ENCODE measurements at regions not wholly inside any gene's neighbourhood (a gene's known extent, or its start where the extent isn't known, plus 50 kb on each side); places are given as distances from the start of the nearest gene placed in this dataset.

GRCh38 chr1:38117444-38117887, 70.9 kb upstream of the POU3F1 start:
- Histone ChIP-seq H3K4me3 (replicated peaks; ENCODE audit: insufficient read depth, low read length) (no peak overlapping the region), H3K27ac (replicated peaks) (no peak overlapping the region), H3K27me3 (ENCODE audit: insufficient read depth, poor library complexity, severe bottlenecking) (no peaks in the 10 kb centered on the region)
- no peak for DNase-seq (ENCODE audit: low read depth in 1 of 2, low spot score in 1 of 2)
- TF ChIP-seq SPI1 (IDR thresholded peaks at IDR 0.05; ENCODE audit: borderline replicate concordance, low read depth), result no peak
- TF ChIP-seq GABPA (IDR thresholded peaks at IDR 0.05; ENCODE audit: low read depth), result no peak

DNA sequence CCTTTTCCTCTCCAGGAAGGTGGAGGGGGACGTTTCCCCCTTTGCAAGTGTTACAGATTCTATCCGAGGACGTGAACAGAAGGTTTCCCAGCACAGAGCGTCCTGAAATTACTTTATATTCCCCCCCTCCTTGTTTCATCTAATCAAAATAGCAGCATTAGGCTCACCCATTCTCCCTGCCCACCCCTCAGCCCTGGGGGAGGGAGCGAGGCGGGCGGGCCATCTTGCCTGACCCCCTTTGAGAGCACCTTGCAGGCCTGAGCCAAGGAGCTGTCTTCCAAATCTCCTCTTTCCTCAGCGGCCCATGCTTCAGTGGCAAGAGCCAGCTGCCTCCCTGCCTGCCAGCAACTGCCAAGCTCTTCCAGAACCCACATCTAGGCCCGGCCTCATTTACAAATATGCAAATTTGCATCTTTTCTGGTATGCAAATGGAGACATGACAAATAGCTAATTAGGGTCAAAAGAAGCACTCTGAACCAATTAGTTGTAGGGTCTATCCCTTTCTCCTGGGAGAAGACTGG, 69.1 kb upstream of the POU3F1 start:
- Histone ChIP-seq H3K27me3 (ENCODE audit: insufficient read depth, poor library complexity, severe bottlenecking) (no peaks in the 10 kb centered on the region), H3K4me3 (replicated peaks; ENCODE audit: insufficient read depth, low read length) (no peak overlapping the region), H3K27ac (replicated peaks) (no peak overlapping the region)
- no peak for DNase-seq (ENCODE audit: low read depth in 1 of 2, low spot score in 1 of 2)
- TF ChIP-seq GABPA (IDR thresholded peaks at IDR 0.05; ENCODE audit: low read depth), result no peak
- TF ChIP-seq POLR2AphosphoS5 (IDR thresholded peaks at IDR 0.05; ENCODE audit: low read depth), result no peak
- TF ChIP-seq, protein P1, sequence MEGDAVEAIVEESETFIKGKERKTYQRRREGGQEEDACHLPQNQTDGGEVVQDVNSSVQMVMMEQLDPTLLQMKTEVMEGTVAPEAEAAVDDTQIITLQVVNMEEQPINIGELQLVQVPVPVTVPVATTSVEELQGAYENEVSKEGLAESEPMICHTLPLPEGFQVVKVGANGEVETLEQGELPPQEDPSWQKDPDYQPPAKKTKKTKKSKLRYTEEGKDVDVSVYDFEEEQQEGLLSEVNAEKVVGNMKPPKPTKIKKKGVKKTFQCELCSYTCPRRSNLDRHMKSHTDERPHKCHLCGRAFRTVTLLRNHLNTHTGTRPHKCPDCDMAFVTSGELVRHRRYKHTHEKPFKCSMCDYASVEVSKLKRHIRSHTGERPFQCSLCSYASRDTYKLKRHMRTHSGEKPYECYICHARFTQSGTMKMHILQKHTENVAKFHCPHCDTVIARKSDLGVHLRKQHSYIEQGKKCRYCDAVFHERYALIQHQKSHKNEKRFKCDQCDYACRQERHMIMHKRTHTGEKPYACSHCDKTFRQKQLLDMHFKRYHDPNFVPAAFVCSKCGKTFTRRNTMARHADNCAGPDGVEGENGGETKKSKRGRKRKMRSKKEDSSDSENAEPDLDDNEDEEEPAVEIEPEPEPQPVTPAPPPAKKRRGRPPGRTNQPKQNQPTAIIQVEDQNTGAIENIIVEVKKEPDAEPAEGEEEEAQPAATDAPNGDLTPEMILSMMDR (IDR thresholded peaks at IDR 0.05; ENCODE audit: insufficient read depth, low read length), result no peak
- TF ChIP-seq REST (IDR thresholded peaks at IDR 0.05; ENCODE audit: insufficient replicate concordance, low read depth), result no peak
- TF ChIP-seq SPI1 (IDR thresholded peaks at IDR 0.05; ENCODE audit: borderline replicate concordance, low read depth), result no peak

- H3K27ac ChIP-seq (replicated peaks), result no peak overlapping the region
- H3K27me3 ChIP-seq (ENCODE audit: insufficient read depth, poor library complexity, severe bottlenecking), result no peaks in the 10 kb centered on the region
- no peak for DNase-seq (ENCODE audit: low read depth in 1 of 2, low spot score in 1 of 2)
- TF ChIP-seq POLR2AphosphoS5 (IDR thresholded peaks at IDR 0.05; ENCODE audit: low read depth), result no peak
- TF ChIP-seq SPI1 (IDR thresholded peaks at IDR 0.05; ENCODE audit: borderline replicate concordance, low read depth), result no peak
- no peak for TF ChIP-seq REST (IDR thresholded peaks at IDR 0.05; ENCODE audit: insufficient replicate concordance, low read depth)
- TF ChIP-seq GABPA (IDR thresholded peaks at IDR 0.05; ENCODE audit: low read depth), result no peak
- TF ChIP-seq, protein P1 (IDR thresholded peaks at IDR 0.05; ENCODE audit: insufficient read depth, low read length), result no peak
- no peak overlapping the region for H3K4me3 ChIP-seq (replicated peaks; ENCODE audit: insufficient read depth, low read length)
These were observed 68.6 kb upstream of the POU3F1 start for GRCh38 chr1:38115226-38115625.

DNA sequence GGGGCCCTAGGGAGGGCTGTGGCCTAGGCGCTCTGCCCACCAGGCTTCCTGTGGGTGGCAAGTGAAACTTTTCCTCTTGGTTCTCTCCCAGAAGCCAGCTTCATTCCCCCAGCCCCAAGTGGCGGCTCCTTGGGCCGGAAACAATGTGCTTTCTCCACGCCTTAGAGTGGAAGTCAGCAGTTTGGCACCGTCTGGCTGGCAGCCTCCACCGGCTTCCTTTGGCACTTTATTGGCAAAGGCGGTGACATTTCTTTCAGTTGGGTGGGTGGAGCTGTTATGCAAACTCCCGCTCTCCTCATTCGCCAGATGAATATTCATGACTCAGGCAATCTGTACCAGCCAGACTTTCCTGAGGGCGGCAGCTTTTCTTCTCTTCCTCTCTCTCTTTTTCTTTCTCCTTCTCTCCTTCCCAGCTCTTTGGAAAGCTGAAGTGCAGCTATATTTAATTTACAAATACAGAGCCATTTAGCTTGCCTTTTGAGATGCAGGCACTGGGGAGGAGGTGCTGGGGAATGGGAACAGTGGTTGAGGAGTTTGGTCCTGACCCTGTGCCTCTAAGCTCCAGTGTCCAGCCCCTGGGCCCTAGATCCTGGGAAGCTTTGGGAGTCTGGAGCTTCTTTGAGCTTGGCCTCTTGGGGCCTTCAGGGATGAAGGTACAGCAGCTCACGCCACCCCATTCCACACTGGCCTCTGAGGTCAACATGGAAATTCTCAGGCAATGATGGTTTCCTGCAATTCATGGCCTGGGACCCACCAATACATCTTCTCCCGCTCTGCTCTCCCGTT, 67.8 kb upstream of the POU3F1 start:
- no peak for DNase-seq (ENCODE audit: low read depth in 1 of 2, low spot score in 1 of 2)
- no peak overlapping the region for H3K4me3 ChIP-seq (replicated peaks; ENCODE audit: insufficient read depth, low read length)
- H3K27ac ChIP-seq (replicated peaks), result no peak overlapping the region
- TF ChIP-seq GABPA (IDR thresholded peaks at IDR 0.05; ENCODE audit: low read depth), result no peak
- TF ChIP-seq POLR2AphosphoS5 (IDR thresholded peaks at IDR 0.05; ENCODE audit: low read depth), result no peak
- TF ChIP-seq, protein P1 (IDR thresholded peaks at IDR 0.05; ENCODE audit: insufficient read depth, low read length), result no peak
- TF ChIP-seq REST (IDR thresholded peaks at IDR 0.05; ENCODE audit: insufficient replicate concordance, low read depth), result no peak
- no peak for TF ChIP-seq SPI1 (IDR thresholded peaks at IDR 0.05; ENCODE audit: borderline replicate concordance, low read depth)
- H3K27me3 ChIP-seq (ENCODE audit: insufficient read depth, poor library complexity, severe bottlenecking), result no peaks in the 10 kb centered on the region

All from HL-60 (cell line).